ENCODE measurements at regions not wholly inside any gene's neighbourhood (a gene's known extent, or its start where the extent isn't known, plus 50 kb on each side); places are given as distances from the start of the nearest gene placed in this dataset.

DNA sequence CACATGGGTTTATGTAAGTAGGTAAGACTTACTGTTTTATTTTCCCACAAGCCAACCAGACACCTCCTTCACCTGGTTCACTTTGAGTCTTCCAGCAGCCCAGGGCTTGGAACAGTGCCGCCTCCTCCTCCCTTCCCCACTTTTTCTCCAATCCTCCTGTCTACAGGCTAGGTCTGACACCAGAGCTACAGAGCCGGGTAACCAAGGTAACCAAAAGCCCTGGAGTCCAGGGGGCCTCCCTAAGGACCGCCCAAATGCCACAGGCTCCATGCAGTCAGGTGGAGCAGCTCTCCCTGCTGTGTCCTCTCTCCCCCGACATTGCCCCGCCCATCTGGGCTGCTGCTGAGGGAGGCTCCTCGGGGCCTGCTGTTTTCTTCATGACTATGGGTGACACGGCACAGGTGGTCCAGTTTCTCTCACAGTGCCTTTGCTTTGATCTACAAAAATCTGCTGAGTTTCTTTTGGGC, 138.0 kb upstream of the EFNA5 start:
- H3K4me3 ChIP-seq (ENCODE audit: low read depth, low read length), result no peak overlapping the region
- TF ChIP-seq, protein P1, sequence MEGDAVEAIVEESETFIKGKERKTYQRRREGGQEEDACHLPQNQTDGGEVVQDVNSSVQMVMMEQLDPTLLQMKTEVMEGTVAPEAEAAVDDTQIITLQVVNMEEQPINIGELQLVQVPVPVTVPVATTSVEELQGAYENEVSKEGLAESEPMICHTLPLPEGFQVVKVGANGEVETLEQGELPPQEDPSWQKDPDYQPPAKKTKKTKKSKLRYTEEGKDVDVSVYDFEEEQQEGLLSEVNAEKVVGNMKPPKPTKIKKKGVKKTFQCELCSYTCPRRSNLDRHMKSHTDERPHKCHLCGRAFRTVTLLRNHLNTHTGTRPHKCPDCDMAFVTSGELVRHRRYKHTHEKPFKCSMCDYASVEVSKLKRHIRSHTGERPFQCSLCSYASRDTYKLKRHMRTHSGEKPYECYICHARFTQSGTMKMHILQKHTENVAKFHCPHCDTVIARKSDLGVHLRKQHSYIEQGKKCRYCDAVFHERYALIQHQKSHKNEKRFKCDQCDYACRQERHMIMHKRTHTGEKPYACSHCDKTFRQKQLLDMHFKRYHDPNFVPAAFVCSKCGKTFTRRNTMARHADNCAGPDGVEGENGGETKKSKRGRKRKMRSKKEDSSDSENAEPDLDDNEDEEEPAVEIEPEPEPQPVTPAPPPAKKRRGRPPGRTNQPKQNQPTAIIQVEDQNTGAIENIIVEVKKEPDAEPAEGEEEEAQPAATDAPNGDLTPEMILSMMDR (IDR thresholded peaks at IDR 0.05; ENCODE audit: low read depth, low read length), result no peak
- peak; percentile 19 for DNase-seq (ENCODE audit: low read depth, low spot score)
- in situ Hi-C loops (cut with HindIII; ENCODE audit: low sequenced_read_pairs), result no loop called here

DNA sequence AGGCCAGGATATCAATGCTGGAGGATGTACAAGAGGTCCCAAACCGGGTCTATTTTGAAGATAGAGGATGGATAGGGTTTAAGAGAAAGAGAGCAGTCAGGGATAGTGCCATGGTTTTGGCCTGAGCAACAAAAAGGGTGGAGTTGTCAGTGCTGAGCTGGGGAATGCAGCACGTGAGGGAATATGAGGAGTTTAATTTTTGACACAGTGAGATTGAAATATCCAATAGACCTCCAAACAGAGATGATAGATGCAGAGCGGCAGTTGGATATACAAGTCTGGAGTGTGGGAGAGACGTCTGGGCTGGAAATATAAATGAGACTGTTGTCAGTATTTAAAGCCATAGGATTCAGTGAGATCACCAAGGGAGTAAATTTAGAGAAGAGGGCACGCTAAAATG, 136.7 kb upstream of the EFNA5 start:
- TF ChIP-seq, protein P1 (IDR thresholded peaks at IDR 0.05; ENCODE audit: low read depth, low read length), result no peak
- H3K4me3 ChIP-seq (ENCODE audit: low read depth, low read length), result no peak overlapping the region
- in situ Hi-C loops (cut with HindIII; ENCODE audit: low sequenced_read_pairs), result no loop called here
- no peak for DNase-seq (ENCODE audit: low read depth, low spot score)

DNA sequence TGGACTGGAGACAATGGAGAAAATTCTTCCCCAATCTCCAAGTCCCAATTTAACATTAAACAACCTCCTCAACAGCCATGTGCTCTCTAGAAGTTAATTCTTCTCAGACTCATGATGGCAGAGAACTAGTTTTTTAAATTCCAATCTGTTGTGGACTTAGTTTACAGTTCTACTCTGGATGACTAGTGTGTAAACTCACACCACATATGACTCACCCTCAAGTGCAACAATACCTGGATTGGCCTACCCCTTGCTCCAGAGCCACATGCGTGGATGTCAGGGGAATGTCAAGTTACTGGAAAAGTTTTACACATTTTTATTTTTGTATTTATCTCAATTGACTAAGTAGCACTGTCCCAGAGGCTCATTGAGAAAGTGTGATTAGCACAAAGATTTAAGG, 136.0 kb upstream of the EFNA5 start:
- TF ChIP-seq, protein P1 (IDR thresholded peaks at IDR 0.05; ENCODE audit: low read depth, low read length), result no peak
- no peak overlapping the region for H3K4me3 ChIP-seq (ENCODE audit: low read depth, low read length)
- in situ Hi-C loops (cut with HindIII; ENCODE audit: low sequenced_read_pairs), result no loop called here
- DNase-seq (ENCODE audit: low read depth, low spot score), result no peak

DNA sequence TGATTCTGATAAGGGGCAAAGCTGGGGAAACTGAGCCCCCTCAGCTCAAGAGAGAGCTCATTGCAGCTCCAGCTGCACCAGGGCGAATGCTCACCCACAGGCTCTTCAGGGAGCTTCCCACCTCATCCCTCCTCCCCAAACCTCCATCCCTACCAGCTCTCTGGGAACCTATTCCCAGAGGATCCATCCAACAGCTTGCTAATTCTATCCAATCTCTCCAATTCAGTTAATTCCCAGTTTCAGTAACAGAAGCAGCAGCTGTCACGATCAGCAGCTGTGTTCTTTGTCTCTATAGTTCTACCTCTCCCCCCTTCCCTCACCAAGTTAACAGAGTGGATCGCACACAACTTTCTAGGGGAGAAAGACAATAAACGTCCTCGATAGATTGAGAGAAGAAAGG, 135.5 kb upstream of the EFNA5 start:
- in situ Hi-C loops (cut with HindIII; ENCODE audit: low sequenced_read_pairs), result no loop called here
- no peak overlapping the region for H3K4me3 ChIP-seq (ENCODE audit: low read depth, low read length)
- TF ChIP-seq, protein P1 (IDR thresholded peaks at IDR 0.05; ENCODE audit: low read depth, low read length), result no peak
- no peak for DNase-seq (ENCODE audit: low read depth, low spot score)

DNA sequence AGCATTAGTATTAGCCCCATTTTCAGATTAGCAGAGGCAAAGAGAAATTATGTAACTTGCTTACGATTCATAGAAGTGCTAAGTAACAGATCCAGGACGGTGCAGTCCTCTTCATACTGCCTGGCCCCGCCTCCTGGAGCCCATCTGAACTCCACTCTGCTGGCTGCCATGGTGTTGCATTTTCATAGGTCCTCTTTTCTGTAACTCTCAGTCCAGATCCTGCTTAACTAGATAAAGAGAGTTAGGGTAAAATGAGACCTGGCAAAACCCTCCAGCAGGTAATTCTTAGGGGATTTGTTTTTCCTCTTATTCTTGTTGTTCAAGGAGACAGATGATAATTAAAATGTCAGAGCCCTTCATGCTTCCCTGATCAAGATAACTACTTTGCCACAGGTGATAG, 135.1 kb upstream of the EFNA5 start:
- TF ChIP-seq, protein P1 (IDR thresholded peaks at IDR 0.05; ENCODE audit: low read depth, low read length), result no peak
- no peak for DNase-seq (ENCODE audit: low read depth, low spot score)
- no peak overlapping the region for H3K4me3 ChIP-seq (ENCODE audit: low read depth, low read length)
- in situ Hi-C loops (cut with HindIII; ENCODE audit: low sequenced_read_pairs), result no loop called here

DNA sequence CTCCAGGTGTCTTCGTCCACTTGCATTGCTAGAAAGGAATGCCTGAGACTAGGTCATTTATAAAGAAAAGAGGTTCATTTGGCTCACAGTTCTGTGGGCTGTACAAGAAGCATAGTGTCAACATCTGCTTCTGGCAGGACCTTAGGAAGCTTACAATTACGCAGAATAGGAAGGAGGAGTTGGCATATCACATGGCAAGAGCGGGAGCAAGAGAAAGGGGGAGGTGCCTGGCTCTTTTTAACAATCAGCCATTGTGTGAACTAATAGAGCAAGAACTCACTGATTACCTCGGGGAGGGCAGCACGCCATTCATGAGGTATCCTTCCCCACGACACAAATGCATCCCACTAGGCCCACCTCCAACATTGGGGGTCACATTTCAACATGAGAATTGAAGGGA, 134.4 kb upstream of the EFNA5 start:
- DNase-seq (ENCODE audit: low read depth, low spot score), result no peak
- TF ChIP-seq, protein P1 (IDR thresholded peaks at IDR 0.05; ENCODE audit: low read depth, low read length), result no peak
- in situ Hi-C loops (cut with HindIII; ENCODE audit: low sequenced_read_pairs), result no loop called here
- no peak overlapping the region for H3K4me3 ChIP-seq (ENCODE audit: low read depth, low read length)

DNA sequence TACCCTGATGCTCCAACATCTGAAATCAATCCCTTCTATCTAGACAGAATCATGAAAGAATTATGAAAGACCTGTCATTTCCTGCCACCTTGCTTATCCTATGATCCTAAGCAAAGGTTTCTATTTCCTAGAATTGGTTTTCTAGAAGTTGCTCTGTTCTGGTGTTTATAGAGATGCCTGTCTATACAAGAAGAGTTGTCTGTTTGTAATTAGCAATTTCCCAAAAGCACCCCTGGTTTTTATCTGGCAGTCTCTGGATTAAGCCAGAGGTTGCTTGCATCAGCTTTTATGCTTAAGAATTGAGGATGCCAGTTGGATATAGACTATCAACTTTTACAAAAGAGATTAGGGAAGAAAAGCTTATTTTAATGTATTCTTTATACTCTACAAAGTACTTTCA, 133.0 kb upstream of the EFNA5 start:
- H3K4me3 ChIP-seq (ENCODE audit: low read depth, low read length), result no peak overlapping the region
- in situ Hi-C loops (cut with HindIII; ENCODE audit: low sequenced_read_pairs), result no loop called here
- no peak for DNase-seq (ENCODE audit: low read depth, low spot score)
- TF ChIP-seq, protein P1 (IDR thresholded peaks at IDR 0.05; ENCODE audit: low read depth, low read length), result no peak
